GM19351 (cell line): ENCODE measurements at regions not wholly inside any gene's neighbourhood (a gene's known extent, or its start where the extent isn't known, plus 50 kb on each side); places are given as distances from the start of the nearest gene placed in this dataset.
"Not testable (repeated sequence)": the region's sequence is repeated elsewhere in the genome, so short reads cannot be mapped to it uniquely, and the experiment has no call there.

Source experiments
- ATAC-seq: cut with Tn5 transposase; IDR thresholded peaks from one replicate; pipeline ENCODE4 v1.9.1; 2021; ENCODE audit warnings: mild to moderate bottlenecking, moderate library complexity; ENCODE audit not compliant: unreplicated experiment

DNA sequence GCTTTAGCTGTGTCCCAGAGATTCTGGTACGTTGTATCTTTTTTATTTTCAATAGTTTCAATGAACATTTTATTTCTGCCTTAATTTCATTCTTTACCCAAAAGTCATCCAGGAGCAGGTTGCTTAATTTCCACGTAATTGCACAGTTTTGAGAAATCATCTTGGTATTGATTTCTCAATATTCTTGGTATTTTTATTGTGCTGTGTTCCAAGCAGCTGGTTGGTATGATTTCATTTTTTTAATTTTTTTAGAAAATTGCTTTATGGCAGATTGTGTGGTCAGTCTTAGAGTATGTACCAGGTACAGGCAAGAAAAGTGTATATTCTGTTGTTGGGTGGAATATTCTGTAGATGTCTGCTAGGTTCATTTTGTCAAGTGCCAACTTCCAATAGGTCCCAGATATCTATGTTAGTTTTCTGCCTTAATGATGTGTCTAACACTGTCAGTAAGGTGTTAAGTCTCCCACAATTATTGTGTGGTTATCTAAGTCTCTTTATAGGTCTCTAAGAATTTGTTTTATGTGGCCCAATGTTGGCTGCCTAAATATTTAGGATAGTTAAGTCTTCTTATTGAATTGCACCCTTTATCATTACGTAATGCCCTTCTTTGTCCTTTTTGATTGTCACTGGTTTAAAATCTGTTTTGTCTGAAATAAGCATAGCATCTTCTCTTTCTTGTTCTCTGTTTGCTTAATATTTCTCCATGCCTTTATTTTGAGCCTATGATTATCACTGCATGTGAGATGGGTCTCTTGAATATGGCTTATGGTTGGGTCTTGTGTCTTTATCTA is 366.9 kb upstream of the IRAK1BP1 start:
- ATAC-seq, result no peak

DNA sequence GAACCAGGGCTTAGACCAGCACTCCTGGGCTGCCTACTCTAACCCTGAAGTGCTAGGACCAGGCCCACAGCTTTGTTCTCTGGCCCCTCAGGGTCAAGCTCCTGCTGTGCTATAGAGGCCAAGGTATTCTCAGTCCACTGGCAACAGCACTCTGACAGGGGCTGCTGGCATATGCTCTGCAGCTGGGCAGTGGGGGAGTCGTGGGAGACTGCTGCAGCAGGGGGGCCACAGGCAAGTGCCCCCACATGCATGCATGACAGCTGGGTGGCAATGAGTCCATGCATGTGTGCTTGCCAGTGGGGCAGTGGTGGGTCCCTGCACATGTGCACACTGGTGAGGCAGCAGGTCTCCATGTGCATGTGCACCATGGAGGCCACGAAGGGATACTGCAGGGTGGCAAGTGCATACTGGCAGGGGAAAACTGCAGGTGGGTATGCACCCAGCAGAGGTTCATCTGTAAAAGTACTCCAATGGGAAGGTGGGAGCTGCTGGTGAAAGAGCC is 364.9 kb upstream of the IRAK1BP1 start:
- ATAC-seq, result no peak

DNA sequence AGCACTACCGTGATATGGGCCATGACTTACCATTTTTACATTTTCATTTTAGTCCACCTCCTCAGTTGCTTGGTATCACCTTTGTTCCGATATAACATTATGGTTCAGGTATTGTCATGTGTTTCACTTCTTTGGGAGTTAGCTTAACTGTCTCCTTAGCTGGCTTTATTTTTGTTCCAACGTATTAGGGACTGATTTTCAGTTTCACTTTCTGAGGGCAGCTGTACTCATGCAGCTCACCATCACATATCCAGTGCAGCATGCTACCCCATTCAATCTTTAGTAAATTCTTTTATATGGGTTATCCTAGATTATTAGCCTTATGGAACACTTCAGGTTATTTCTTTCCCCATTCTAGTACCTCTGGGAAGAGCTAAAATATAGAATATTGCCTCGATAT is 362.2 kb upstream of the IRAK1BP1 start:
- no peak for ATAC-seq

DNA sequence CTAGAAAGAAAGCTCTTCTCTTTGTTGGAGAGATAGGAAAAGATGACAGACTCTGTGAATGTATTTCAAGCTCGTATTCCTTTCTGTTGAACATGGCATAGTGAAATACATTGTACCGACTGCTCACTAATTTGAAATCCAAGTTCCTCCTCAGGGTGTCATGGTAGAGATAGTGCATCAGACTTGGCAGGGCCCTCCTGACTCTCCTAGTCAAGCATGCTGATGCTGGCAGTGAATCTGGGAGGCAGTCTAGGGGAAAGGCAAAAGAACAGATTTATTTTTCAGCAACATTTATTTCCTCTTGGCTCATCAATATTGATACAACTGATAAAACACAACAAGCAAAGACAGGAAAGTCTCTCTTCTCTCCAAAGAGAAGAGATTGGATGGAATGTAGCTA is 356.3 kb upstream of the IRAK1BP1 start:
- ATAC-seq, result no peak

GRCh38 chr6:78513856-78514255 is 353.5 kb upstream of the IRAK1BP1 start:
- ATAC-seq, result peak; percentile 51

GRCh38 chr6:78515271-78515670 is 352.1 kb upstream of the IRAK1BP1 start:
- no peak for ATAC-seq

DNA sequence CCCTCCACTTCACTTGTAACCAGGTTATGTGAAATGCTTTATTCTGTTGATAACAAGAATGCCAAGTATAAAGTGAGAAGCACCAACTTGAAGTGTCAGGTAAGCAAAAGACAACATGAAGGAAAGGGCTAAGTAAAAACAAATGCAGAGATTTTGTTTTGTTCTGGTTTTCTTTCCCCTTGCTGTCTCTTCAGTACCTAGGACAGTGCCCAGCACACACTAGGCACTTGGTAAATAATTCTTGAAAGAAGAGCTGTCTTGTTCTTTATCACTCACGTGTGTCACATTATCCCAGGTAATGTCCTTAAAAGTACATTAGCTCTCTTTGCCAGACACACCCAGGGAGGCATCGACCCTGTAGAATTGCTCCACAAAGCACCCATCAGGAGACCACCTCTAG is 350.0 kb upstream of the IRAK1BP1 start:
- no peak for ATAC-seq

DNA sequence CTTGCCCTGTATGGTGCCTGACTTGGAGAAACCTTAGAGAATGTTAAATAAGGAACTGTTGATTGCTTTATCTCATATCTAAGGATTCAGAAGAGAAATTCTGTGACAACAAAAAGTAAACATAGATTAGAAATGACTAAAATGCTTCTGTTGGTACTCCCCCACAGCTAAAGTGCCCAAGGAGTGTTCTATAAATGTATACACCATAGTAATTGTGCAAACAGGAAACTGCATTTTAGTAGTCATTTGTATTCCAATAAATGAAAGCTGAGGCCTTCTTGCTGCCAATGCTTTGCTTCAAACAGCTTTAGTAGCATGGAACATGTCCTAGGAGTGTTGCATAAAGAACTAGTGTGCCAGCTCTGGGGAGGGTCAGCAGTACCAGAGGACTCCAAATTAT is 343.7 kb upstream of the IRAK1BP1 start:
- ATAC-seq, result no peak

- ATAC-seq, result no peak
Observed at GRCh38 chr6:78525976-78526375, 341.4 kb upstream of the IRAK1BP1 start.

DNA sequence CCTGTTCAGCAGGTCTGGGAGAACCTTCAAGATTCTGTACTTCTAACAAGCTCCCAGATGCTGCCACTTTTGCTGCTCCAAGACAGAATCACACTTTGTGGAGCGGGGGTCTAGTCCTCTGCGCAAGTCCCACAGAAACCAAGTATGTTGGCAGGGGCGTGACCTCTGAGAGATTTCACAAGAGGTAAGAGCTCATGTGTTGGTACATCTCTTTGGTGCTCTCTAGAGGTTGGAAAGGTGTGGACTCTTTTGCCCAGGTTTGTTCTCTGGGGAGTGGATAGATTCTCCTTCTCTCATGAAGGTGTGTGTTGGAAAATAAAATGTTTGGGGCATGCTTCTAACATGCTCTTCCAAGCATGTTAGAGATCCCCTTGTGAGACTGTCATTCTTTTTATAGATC is 340.9 kb upstream of the IRAK1BP1 start:
- ATAC-seq, result no peak

DNA sequence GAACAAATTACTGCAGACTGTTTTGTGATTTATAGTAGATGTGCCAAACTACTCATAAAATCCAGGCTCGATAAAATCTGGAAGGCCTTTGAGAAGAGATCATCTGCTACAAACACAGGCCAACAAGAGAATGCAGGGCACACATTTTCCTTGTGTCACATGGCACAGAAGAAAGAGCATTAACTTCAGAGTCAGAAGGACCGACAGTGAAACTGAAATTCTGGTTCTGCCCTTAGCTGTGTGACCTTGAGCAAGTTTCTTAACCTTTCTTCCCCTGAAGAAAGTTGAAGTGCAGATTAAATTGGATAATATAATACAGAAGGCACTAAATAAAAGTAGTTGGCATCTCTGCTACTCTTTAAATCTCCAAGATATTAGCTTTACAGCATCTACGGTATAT is 338.4 kb upstream of the IRAK1BP1 start:
- ATAC-seq, result no peak

- no peak for ATAC-seq
Observed at GRCh38 chr6:78530208-78530607, 337.1 kb upstream of the IRAK1BP1 start.

DNA sequence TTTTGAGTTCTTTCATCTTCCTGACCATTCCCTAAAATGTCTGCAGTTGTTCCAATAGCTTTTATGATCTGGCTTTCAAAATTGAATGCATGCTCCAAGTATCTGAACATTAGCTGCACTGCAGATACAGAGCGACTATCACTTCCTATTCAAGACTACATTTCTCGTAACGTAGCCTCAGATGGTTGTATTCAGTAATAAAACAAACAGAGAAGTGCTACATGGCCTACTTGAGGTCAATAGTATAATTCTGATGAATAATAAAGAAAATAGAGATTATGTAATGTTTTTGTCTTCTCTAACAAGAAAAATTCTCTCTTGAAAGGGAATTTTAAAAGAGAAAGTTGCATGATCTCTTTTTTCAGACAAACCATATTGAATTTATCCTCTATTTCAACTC is 333.9 kb upstream of the IRAK1BP1 start:
- no peak for ATAC-seq

DNA sequence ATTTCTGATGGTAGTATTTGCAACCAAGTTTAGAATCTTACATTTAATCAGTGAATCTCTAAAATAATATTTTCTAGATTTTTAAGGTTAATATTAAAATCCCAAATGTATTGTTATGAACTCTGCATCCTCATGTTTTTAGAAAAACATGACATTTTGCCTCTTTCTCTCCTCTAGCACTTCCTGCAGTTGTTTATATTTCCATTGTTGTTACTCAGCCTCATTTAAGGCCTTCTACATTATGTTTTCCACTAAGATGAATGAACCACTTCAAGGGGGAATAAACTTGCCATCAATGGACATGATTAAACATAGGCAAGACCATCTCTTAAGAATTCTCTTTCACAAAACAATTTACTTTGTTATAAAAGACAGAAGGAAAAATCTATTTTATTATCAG is 333.5 kb upstream of the IRAK1BP1 start:
- no peak for ATAC-seq

DNA sequence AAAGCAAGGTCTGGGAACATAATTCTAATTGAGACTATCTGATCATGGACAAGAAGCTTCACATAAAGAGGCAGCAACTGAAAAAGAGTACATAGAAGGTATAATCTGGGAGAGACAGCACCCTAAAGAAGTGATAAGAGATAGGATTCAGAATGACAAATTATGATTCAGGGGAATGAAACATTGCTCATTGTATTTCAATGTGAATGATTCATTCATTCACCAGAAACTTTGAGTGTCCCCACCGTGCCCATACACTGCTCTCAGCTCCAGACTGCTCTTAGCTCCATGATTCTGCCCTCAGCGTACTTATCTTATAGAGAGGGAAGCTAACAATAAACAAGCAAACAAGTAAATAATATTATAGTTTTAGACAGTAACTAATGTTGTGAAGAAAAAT is 329.3 kb upstream of the IRAK1BP1 start:
- no peak for ATAC-seq

DNA sequence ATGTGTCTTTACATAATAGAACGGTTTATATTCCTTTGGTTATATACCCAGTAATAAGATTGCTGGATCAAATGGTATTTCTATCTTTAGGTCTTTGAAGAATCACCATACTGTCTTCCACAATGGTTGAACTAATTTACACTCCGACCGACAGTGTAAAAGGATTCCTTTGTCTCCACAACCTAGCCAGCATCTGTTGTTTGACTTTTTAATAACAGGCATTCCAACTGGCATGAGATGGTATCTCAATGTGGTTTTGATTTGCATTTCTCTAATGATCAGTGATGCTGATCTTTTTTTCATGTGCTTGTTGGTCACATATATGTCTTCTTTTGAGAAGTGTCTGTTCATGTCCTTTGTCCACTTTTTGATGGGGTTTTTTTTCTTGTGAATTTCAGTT is 319.7 kb upstream of the IRAK1BP1 start:
- ATAC-seq, result not testable (repeated sequence)

DNA sequence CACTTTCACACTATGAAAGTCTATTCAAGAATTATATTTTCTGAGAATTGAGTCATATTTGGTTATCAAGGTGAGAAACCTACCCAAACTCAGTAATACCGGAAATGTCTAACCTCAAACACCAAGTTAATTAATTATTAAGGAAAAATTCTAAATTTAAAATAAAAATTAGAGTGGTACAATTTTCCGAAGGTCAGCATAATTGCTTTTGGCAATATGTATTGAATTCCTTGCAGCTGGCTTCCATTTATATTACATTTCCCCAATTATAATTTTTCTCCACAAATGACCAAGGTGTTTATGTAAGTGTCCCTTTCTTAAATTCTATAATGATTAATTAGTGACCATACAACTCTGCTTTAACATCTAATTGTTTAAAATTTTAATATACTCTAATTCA is 316.0 kb upstream of the IRAK1BP1 start:
- no peak for ATAC-seq

- ATAC-seq, result no peak
Observed at GRCh38 chr6:78552435-78552834, 314.9 kb upstream of the IRAK1BP1 start.

DNA sequence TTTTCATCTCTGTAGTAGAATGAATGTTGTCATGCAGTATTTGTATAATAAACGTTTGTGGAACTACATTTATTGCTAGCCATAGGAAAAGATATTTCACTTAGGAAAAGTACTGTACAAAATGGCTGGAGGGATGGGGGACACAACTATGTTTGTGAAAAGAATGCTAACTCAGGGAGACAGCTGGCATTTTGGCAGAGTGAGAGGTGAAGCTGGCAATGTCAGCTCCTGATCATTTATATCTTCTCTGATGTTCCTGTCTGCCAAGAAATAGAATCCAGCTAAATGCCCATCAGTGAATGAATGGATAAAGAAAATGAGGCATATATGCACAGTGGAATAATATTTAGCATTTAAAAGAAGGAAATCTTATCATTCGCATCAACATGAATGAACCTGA is 313.0 kb upstream of the IRAK1BP1 start:
- ATAC-seq, result no peak

GRCh38 chr6:78559056-78559455 is 308.3 kb upstream of the IRAK1BP1 start:
- ATAC-seq, result no peak

- no peak for ATAC-seq
Observed at GRCh38 chr6:78561015-78561414, 306.3 kb upstream of the IRAK1BP1 start.

DNA sequence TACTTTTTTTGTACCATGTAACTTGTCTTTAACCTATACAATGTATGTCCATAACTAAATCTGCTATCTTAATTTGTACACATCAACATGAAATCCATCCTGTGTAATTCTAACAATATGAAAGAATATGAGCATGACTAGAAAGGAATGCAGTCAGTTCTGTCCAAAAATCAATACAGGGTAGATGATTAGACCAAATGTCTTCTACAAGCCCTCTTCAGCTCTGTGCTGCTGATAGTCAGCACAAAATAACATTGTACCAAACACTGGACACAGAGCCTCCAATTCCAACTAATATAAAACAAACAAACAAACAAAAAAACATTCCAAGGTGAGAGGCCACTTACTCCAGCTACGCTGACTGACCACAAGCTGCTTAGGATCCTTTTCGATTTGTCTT is 301.4 kb upstream of the IRAK1BP1 start:
- no peak for ATAC-seq

DNA sequence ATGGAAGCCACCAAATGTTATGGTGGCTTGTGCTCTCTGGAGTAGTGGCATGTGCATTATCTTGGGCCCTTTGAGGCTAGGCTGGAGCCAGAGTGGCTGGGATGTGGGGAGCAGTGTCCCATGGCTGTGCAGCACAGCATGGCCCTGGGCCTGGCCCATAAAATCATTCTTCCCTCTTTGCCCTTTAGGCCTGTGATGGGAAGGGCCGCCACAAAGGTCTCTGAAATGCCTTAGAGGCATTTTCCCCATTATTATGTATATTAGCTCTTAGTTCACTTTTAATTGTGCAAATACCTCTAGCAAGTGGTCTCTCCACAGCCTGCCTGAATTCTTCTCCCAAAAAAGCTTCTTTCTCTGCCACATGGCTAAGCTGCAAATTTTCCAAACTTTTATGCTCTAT is 297.3 kb upstream of the IRAK1BP1 start:
- ATAC-seq, result no peak
